ENCODE measurements at regions not wholly inside any gene's neighbourhood (a gene's known extent, or its start where the extent isn't known, plus 50 kb on each side); places are given as distances from the start of the nearest gene placed in this dataset.
"Not testable (repeated sequence)": the region's sequence is repeated elsewhere in the genome, so short reads cannot be mapped to it uniquely, and the experiment has no call there.

DNA sequence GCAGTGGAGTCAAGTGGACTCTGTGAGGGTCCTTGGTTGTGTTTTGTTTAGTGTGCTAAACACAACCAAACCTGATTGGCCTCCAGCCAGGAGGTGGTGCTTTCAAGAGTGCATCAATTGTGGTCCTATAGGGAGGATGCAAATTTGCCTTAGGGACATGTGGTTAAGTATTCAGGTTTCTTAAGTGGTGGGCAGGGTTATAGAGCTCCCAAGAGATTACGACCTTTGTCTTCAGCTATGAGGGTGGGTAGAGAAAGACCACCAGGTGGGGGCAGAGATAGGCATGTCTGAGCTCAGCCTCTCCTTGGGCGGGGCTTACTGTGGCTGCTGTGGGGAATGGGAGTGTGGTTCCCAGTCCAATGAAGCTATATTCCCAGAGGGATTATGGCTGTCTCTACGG is 186.6 kb downstream of the SQOR start:
- Histone ChIP-seq H3K27me3 (ENCODE audit: insufficient read depth, low read length) (no peaks in the 10 kb centered on the region), H3K36me3 (ENCODE audit: insufficient read depth, low read length) (no peaks in the 10 kb centered on the region), H4K20me1 (ENCODE audit: insufficient read depth, low read length) (no peaks in the 10 kb centered on the region), H3K79me2 (ENCODE audit: insufficient read depth, low read length) (no peaks in the 10 kb centered on the region), H3K4me2 (ENCODE audit: low read length) (no peak overlapping the region), H2AFZ (ENCODE audit: low read length) (no peak overlapping the region), H3K4me3 (ENCODE audit: low read depth, low read length, poor library complexity, severe bottlenecking) (no peak overlapping the region), H3K9me3 (ENCODE audit: low read length) (no peaks in the 10 kb centered on the region), H3F3A (ENCODE audit: insufficient read depth, low read length) (no peaks in the 10 kb centered on the region), H3K4me1 (ENCODE audit: insufficient read depth, low read length, severe bottlenecking) (no peaks in the 10 kb centered on the region), H3K27ac (ENCODE audit: low read depth, low read length, poor library complexity, severe bottlenecking) (no peak overlapping the region), H3K9me2 (ENCODE audit: low read depth, low read length) (no peaks in the 10 kb centered on the region), H3K9ac (ENCODE audit: low read length) (no peak overlapping the region)
- TF ChIP-seq EZH2 (IDR thresholded peaks at IDR 0.05; ENCODE audit: borderline replicate concordance, low read length): no peak
- TF ChIP-seq, protein P1, sequence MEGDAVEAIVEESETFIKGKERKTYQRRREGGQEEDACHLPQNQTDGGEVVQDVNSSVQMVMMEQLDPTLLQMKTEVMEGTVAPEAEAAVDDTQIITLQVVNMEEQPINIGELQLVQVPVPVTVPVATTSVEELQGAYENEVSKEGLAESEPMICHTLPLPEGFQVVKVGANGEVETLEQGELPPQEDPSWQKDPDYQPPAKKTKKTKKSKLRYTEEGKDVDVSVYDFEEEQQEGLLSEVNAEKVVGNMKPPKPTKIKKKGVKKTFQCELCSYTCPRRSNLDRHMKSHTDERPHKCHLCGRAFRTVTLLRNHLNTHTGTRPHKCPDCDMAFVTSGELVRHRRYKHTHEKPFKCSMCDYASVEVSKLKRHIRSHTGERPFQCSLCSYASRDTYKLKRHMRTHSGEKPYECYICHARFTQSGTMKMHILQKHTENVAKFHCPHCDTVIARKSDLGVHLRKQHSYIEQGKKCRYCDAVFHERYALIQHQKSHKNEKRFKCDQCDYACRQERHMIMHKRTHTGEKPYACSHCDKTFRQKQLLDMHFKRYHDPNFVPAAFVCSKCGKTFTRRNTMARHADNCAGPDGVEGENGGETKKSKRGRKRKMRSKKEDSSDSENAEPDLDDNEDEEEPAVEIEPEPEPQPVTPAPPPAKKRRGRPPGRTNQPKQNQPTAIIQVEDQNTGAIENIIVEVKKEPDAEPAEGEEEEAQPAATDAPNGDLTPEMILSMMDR (IDR thresholded peaks at IDR 0.05; ENCODE audit: low read length): no peak

DNA sequence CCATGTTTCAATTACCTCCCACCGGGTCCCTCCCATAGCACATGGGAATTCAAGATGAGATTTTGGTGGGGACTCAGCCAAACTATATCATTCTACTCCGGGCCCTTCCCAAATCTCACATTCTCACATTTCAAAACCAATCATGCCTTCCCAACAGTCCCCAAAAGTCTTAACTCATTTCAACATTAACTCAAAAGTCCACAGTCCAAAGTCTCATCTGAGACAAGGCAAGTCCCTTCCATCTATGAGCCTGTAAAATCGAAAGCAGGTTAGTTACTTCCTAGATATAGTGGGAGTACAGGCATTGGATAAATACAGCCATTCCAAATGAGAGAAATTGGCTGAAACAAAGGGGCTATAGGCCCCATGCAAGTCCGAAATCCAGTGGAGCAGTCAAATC is 188.1 kb downstream of the SQOR start:
- H3K4me3 ChIP-seq (ENCODE audit: low read depth, low read length, poor library complexity, severe bottlenecking); H3F3A ChIP-seq (ENCODE audit: insufficient read depth, low read length); H2AFZ ChIP-seq (ENCODE audit: low read length); H3K27me3 ChIP-seq (ENCODE audit: insufficient read depth, low read length); H3K9ac ChIP-seq (ENCODE audit: low read length); H3K4me1 ChIP-seq (ENCODE audit: insufficient read depth, low read length, severe bottlenecking); H3K36me3 ChIP-seq (ENCODE audit: insufficient read depth, low read length); H4K20me1 ChIP-seq (ENCODE audit: insufficient read depth, low read length); H3K9me3 ChIP-seq (ENCODE audit: low read length); H3K4me2 ChIP-seq (ENCODE audit: low read length); H3K79me2 ChIP-seq (ENCODE audit: insufficient read depth, low read length); H3K27ac ChIP-seq (ENCODE audit: low read depth, low read length, poor library complexity, severe bottlenecking); H3K9me2 ChIP-seq (ENCODE audit: low read depth, low read length): not testable (repeated sequence)

DNA sequence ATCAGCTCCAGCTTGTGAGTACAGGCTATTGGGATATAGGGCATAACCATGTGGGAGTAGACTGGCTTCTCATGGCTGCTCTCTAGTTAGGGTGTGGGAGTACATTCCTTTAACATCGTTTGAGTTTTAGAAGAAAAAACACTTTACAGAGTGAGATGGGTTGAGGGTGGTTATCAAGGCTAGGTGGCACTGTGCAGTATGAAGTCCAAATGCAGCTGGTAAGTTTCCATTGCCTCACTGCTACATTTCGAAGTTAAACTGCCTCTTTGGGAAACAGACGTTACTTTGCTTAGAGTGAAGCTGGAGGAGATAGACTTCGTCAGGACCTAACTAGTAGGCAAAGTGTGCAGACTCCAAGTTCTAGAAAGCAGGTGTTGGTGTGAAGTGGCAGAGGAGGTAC is 192.4 kb downstream of the SQOR start:
- H3F3A ChIP-seq (ENCODE audit: insufficient read depth, low read length): no peaks in the 10 kb centered on the region
- H3K4me2 ChIP-seq (ENCODE audit: low read length): no peak overlapping the region
- H3K9me2 ChIP-seq (ENCODE audit: low read depth, low read length): no peaks in the 10 kb centered on the region
- no peak overlapping the region for H2AFZ ChIP-seq (ENCODE audit: low read length)
- H3K36me3 ChIP-seq (ENCODE audit: insufficient read depth, low read length): no peaks in the 10 kb centered on the region
- no peaks in the 10 kb centered on the region for H4K20me1 ChIP-seq (ENCODE audit: insufficient read depth, low read length)
- H3K27me3 ChIP-seq (ENCODE audit: insufficient read depth, low read length): no peaks in the 10 kb centered on the region
- H3K4me1 ChIP-seq (ENCODE audit: insufficient read depth, low read length, severe bottlenecking): no peaks in the 10 kb centered on the region
- H3K79me2 ChIP-seq (ENCODE audit: insufficient read depth, low read length): no peaks in the 10 kb centered on the region
- H3K9me3 ChIP-seq (ENCODE audit: low read length): no peaks in the 10 kb centered on the region
- no peak for TF ChIP-seq EZH2 (IDR thresholded peaks at IDR 0.05; ENCODE audit: borderline replicate concordance, low read length)
- TF ChIP-seq, protein P1 (IDR thresholded peaks at IDR 0.05; ENCODE audit: low read length): no peak
- H3K27ac ChIP-seq (ENCODE audit: low read depth, low read length, poor library complexity, severe bottlenecking): no peak overlapping the region
- H3K4me3 ChIP-seq (ENCODE audit: low read depth, low read length, poor library complexity, severe bottlenecking): no peak overlapping the region
- H3K9ac ChIP-seq (ENCODE audit: low read length): no peak overlapping the region

DNA sequence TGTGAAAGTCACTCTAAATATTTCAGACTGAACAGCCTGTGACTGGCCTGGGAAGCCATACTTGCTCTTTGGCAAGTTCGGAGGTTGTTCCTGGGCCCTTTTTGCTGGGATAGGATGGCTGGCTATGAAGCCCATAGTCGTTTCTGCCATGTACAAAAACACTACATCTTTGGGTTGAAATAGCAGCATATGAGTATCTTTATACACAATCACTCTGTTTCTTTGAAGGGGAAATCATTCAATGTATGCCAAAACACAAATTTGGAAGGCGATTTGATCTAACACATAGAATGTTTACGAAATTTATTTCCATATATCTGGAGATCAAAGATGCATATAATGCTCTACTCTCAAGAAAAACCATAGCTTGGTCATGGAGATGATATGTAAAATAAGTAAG is 192.9 kb downstream of the SQOR start:
- Histone ChIP-seq H2AFZ (ENCODE audit: low read length) (no peak overlapping the region), H3F3A (ENCODE audit: insufficient read depth, low read length) (no peaks in the 10 kb centered on the region), H3K27ac (ENCODE audit: low read depth, low read length, poor library complexity, severe bottlenecking) (no peak overlapping the region), H3K4me3 (ENCODE audit: low read depth, low read length, poor library complexity, severe bottlenecking) (no peak overlapping the region), H3K9me2 (ENCODE audit: low read depth, low read length) (no peaks in the 10 kb centered on the region), H3K4me2 (ENCODE audit: low read length) (no peak overlapping the region), H4K20me1 (ENCODE audit: insufficient read depth, low read length) (no peaks in the 10 kb centered on the region), H3K9ac (ENCODE audit: low read length) (no peak overlapping the region), H3K79me2 (ENCODE audit: insufficient read depth, low read length) (no peaks in the 10 kb centered on the region), H3K27me3 (ENCODE audit: insufficient read depth, low read length) (no peaks in the 10 kb centered on the region), H3K36me3 (ENCODE audit: insufficient read depth, low read length) (no peaks in the 10 kb centered on the region), H3K4me1 (ENCODE audit: insufficient read depth, low read length, severe bottlenecking) (no peaks in the 10 kb centered on the region), H3K9me3 (ENCODE audit: low read length) (no peaks in the 10 kb centered on the region)
- no peak for TF ChIP-seq EZH2 (IDR thresholded peaks at IDR 0.05; ENCODE audit: borderline replicate concordance, low read length)
- TF ChIP-seq, protein P1 (IDR thresholded peaks at IDR 0.05; ENCODE audit: low read length): no peak
